Raji (cell line): ENCODE measurements at regions not wholly inside any gene's neighbourhood (a gene's known extent, or its start where the extent isn't known, plus 50 kb on each side); places are given as distances from the start of the nearest gene placed in this dataset.

Experiments
- POLR2A ChIP-seq: IDR thresholded peaks from 2 replicates; pipeline ENCODE4 v1.6.1; 2011; ENCODE audit warnings: low read depth, low read length, control low read depth; ENCODE audit not compliant: insufficient read depth

DNA sequence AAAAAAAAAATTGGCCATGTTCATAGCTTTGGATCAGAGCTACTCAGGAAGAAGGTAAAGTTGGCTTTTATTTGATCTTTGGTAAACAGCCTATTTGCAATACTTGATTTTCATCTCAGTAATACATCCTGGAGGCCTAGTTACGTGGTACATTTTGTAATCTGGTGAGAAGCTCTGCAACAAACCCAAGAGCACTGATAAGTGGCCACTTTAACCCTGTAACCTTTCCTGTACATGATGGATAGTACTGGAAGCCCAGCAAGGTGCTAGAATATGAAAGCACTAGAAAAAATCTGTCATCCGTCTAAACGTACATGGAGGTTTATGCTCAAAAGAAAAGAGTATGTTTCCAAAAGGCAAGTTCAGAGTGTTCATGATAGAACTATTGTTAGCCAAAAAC lies 88.3 kb upstream of the BMP2K start:
- TF ChIP-seq POLR2A: no peak

DNA sequence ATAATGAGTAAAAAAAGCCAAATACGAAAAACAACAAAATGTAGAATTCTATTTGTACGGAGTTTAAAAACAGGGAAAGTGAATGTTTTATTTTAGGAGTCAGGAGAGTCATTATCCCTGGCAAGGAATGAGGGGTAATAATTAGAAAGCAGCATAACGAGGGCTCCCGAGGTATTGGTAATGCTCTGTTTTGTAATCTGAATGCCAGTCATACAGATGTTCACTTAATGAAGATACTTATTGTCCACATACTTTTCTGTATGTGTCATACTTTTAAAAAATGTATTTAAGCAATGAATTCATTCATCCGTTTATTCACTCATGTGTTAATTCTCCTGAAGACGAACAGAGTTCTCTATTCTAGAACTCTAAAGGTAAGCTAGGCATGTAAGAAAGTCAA lies 87.8 kb upstream of the BMP2K start:
- no peak for TF ChIP-seq POLR2A

DNA sequence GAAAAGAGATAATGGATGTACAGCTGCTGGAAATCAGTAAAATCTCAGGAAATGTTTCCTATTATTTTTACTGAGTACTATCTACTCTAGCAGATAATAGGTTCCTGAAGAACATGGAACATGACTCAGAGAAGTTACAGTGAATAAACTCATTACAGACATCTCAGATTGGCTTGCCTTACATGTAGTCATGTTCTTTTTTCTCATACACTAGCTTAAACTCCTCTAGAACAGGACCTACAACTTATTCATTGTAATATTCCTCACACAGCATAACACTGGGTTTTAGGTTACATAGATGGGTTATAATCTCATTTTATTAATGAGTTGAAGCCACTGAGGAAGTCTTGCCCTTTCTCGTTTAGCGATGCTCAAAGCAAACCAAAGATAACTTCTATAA lies 86.9 kb upstream of the BMP2K start:
- TF ChIP-seq POLR2A: no peak

DNA sequence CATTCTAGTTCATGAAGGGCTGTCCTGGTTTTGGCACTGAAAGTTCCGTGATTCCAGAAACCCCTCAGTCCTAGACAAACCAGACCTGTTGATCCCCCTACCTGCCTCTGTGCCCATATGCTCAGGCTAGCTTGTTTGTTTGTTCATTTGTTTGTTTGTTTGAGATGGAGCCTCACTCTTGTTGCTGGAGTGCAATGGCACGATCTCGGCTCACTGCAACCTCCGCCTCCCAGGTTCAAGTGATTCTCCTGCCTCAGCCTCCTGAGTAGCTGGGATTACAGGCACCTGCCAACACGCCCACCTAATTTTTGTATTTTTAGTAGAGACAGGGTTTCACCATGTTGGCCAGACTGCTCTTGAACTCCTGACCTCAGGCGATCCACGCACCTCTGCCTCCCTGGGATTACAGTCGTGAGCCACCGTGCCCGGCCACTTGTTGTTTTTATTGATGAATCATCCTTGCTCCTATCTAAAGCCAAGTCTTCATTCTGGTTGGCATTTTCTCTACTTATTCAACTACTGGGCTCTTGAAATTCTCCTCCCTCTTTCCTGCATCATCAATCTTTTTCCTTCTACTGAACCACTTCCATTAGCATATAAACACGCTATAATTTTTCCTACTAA lies 86.3 kb upstream of the BMP2K start:
- TF ChIP-seq POLR2A: no peak

DNA sequence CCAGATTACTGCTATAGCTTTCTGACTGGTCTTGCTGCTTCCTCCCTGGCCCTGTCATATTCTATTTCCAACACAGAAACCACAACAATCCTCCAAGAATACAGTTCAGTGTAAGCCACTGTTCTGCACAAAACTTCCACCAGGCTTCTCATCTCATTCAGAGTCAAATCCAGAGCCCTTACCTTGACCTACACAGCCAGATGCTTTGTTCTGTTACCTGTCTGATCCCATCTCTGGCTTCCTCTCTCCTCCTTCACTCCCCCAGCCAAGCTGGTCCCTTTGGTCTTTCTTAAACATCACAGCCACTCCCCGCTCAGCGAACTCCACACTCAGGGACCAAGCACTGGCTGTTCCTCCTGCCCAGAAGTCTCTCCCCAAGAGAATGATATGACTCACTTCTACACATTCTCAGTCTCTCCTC lies 84.8 kb upstream of the BMP2K start:
- TF ChIP-seq POLR2A: no peak

DNA sequence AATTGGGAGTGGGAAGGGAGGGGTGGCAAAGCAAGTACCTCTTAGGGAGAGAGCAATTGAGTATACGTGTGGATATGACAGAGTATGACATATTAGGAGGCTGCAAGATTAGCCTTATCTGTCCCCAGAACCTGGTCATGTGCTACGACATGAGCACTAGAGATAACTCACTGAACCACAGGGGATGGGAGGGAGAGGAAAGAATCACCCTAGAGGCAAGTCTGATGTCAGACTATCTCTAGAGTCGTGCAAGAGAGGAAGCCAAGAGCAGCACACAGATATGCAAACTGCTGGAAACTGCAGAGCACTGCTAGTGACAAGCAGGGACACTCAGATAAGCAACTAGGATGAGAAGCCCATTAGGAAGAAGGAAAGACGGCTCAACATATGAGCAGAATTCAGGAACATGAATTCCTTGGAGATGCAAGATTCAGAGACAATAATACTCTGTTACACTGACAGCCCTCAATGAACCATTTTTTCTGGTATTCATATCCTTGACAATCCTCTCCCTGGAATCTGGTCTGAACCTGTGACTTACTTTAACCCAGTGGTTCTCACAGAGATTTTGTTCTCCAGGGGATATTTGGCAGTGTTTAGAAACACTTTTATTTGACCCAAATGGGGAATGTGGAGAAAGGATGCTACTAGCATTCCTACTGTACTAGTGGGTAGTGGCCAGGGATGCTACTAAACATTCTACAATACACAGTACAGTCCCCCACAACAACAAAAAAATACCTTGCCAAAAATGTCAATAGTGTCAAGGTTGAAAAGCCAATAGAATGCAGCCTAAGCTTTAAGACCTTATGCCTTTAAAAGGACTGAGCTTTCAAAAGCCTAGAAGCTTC lies 84.0 kb upstream of the BMP2K start:
- TF ChIP-seq POLR2A: no peak

DNA sequence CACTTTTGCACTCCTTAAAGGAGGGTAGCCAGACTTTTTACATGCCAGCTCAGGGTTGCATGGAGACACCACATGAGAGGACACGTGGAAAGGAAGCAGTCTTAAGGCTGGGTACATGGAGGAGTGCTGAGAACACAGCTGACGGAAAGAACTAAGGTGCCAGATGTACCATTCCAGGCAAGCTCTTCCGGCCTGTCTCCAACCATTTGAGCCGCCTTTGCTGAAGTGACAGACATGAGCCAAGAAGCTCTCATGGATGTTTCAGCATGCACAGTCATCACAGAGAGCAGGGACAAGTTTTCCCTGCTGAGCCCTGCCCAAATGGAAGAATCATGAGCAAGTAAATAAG lies 83.4 kb upstream of the BMP2K start:
- TF ChIP-seq POLR2A: no peak

DNA sequence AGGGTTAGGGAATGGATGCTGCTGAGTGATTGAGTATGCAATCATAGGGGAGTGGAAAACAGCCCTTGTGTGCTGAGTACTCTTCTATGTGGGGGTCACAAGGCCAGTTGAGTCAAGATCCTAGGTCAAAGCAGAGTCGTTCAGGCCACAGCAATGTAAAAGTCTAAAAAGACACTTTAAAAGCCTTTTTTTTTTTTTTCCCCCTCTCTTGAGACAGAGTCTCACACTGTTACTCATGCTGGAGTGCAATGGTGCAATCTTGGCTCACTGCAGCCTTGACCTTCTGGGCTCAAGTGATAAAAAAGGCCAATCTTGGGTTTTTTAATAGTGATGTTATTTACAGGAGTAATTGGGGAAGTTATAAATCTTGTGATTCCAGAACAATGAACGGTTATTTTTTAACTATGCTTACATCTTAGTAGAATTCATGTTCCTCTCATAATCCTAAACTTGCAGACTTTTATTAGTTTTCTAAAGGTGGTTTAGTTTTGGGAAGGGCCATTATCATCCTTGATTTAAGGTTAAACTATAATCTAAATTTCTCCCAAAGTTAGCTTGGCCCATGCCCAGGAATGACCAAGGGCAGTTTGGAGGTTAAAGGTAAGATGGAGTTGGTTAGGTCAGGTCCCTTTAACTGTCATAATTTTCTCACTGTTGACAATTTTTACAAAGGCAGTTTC lies 82.2 kb upstream of the BMP2K start:
- no peak for TF ChIP-seq POLR2A

DNA sequence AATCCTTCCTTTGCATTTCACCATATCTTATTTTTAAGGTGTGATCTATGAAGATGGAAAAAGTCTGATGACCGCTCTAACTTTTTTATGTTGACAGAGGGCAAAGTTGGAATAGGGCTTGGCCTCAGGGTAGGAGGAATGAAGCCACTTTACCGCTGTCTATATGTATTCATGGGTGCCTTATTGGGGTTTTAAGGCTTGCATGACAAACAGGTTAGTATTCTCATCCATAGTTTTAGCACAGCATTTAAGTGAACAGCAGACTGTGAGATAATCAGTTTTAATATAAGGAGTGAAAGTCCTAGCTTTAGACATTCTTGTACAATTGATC lies 81.7 kb upstream of the BMP2K start:
- no peak for TF ChIP-seq POLR2A

DNA sequence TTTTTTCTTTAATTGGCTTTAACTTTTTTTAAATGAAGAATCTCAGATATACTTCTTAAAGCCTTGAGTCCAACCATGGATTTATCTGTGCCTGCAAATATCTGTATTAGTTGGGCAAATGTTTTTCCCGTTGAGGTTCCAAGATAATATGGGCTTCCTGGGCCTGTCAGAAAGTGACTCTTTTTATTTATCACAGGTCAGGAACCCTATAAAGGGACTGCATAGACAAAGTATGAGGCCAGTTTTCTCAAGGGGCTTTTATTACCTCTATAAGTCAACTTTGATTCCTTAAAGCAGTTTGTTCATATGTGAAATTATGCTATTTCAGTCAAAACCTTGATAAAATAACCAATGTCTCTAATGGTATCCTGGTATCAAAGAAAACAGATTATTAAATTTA lies 80.2 kb upstream of the BMP2K start:
- no peak for TF ChIP-seq POLR2A

DNA sequence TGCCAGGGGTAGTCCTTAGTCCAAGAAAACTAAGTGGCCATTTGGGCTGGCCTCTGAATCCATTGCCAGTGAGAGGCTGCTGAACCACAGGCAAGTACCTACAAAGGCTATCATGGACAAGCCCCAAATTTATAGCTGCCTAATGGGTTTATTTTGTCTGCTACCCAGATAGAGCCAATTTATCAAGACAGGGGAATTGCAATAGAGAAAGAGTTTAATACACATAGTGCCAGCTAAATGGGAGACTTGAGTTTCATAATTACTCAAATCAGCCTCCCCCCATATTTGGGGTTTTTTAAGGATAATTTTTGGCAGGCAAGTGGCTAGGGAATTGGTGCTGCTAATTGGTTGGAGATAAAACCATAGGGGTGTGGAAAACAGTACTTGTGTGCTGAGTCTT lies 73.1 kb upstream of the BMP2K start:
- no peak for TF ChIP-seq POLR2A

DNA sequence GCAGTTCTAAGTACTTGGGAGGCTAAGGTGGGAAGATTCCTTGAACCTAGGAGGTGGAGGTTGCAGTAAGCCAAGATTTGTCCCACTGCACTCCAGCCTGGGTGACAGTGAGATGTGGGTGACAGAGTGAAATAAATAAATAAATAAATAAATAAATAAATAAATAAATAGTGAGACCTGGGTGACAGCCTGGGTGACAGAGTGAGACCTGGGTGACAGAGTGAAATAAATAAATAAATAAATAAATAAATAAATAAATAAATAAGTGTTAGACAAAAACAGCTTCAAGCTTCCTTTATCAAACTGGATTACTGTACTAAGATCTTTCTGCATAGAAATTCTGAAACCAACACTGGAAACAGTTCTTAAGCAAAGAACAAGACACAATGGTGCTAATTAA lies 71.8 kb upstream of the BMP2K start:
- no peak for TF ChIP-seq POLR2A

DNA sequence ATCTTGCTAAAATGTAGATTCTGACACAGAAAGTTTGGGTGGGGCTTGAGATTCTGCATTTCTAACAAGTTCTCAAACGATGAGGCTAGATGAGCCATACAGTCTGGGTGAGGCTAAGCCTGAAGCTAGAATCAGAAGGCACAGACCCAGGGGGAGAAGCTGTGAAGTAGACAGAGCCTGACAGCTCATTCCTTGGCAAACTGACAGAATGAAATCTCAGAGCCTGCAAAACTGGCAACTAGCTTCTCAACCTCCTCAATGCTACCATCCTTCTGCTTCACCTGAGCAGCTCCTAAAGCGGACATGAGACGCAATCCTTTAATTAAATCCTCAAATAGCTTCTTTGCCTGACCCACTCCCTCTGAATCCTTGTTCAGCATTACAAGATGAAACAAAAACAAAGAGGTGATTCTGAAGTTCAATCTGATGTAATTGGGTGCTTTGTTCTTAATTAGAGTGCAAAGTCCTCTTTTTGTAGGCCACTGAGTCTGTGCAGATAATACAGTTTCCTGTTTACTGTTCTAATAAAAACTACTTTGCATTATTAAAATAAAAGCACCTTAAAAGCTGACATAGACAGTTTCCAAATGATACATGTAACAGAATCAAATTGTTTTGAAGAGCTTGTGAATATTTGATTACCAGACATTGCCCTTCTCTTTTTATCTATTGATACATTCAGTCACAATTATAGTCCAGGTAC lies 71.0 kb upstream of the BMP2K start:
- TF ChIP-seq POLR2A: no peak

DNA sequence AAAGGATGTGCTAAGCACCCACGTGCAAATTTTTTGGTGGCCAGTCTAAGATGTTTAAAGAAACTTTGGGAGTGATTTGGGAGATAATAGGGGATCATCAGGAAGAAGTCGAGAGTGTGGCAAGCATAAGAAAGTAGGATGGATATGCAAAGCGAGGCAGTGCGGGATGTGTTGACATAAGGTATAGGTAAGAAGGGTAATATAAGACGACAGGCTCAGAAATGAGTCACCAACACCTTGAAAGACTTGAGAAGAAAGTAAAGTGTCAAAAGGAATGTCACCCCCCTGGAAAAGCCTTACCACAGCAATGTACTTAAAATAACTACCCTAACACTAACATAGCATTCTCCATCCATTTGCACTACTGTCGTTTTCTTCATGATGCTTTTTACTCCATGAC lies 69.8 kb upstream of the BMP2K start:
- no peak for TF ChIP-seq POLR2A

DNA sequence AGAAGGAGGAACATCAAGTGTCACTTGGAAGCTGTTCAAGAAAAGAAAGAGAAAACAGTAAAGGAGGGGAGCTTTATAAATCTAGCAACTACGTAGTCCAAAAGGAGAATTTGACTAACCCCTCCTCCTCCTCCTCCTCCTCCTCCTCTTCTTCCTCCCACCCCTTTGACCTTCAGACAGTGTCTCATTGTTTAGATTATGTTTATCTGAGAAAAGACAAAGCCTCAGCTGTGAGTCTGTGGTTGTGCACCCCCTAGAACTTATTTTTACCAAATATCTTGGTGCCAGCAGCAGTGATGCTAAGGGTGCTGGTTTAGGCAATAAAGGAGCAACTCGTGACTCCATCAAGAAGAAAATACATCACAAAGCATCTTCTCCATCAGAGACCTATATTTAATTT lies 68.9 kb upstream of the BMP2K start:
- TF ChIP-seq POLR2A: peak; percentile 82

DNA sequence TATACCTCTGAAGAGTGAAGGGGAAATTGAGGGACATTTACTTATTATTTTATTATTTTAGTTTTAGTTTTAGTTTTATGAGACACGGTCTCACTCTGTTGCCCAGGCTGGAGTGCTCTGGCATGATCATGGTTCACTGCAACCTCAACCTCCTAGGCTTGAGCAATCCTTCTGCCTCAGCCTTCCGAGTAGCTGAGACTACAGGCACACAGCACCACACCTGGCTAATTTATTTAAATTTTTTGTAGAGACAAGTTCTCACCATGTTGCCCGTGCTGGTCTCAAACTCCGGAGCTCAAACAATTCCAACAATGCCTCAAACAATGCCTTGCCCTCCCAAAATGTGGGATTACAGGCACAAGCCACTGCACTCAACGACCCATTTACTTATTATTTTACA lies 68.4 kb upstream of the BMP2K start:
- no peak for TF ChIP-seq POLR2A
